ENCODE measurements at regions not wholly inside any gene's neighbourhood (a gene's known extent, or its start where the extent isn't known, plus 50 kb on each side); places are given as distances from the start of the nearest gene placed in this dataset.

- Histone ChIP-seq H3K4me3 (ENCODE audit: low read depth, low read length) (no peak overlapping the region), H3K27ac (no peak overlapping the region), H3K36me3 (replicated peaks) (no peaks in the 10 kb centered on the region), H3K27me3 (replicated peaks) (peaks cover 5% of the 10 kb centered on the region)
- in situ Hi-C loops (cut with HindIII; ENCODE audit: low pct_ligation_motif_present, low sequenced_read_pairs) = no loop called here
- DNase-seq = no peak
- no peak for TF ChIP-seq CTCF (IDR thresholded peaks at IDR 0.05; ENCODE audit: low read depth, low read length, missing control alignments)
Observed at GRCh38 chr10:78648256-78648860, 420.4 kb upstream of the ZMIZ1 start.

GRCh38 chr10:78649429-78649828, 419.3 kb upstream of the ZMIZ1 start:
- no peak for TF ChIP-seq CTCF (IDR thresholded peaks at IDR 0.05; ENCODE audit: low read depth, low read length, missing control alignments)
- Histone ChIP-seq H3K27me3 (replicated peaks) (peaks cover 8% of the 10 kb centered on the region), H3K27ac (no peak overlapping the region), H3K36me3 (replicated peaks) (no peaks in the 10 kb centered on the region), H3K4me3 (ENCODE audit: low read depth, low read length) (no peak overlapping the region)
- no peak for DNase-seq
- in situ Hi-C loops (cut with HindIII; ENCODE audit: low pct_ligation_motif_present, low sequenced_read_pairs) = no loop called here

GRCh38 chr10:78650122-78650521, 418.6 kb upstream of the ZMIZ1 start:
- DNase-seq = no peak
- Histone ChIP-seq H3K27ac (no peak overlapping the region), H3K27me3 (replicated peaks) (peaks cover 8% of the 10 kb centered on the region), H3K36me3 (replicated peaks) (no peaks in the 10 kb centered on the region), H3K4me3 (ENCODE audit: low read depth, low read length) (no peak overlapping the region)
- TF ChIP-seq CTCF (IDR thresholded peaks at IDR 0.05; ENCODE audit: low read depth, low read length, missing control alignments) = no peak
- in situ Hi-C loops (cut with HindIII; ENCODE audit: low pct_ligation_motif_present, low sequenced_read_pairs) = no loop called here

- in situ Hi-C loops (cut with HindIII; ENCODE audit: low pct_ligation_motif_present, low sequenced_read_pairs) = no loop called here
- Histone ChIP-seq H3K4me3 (ENCODE audit: low read depth, low read length) (no peak overlapping the region), H3K27ac (no peak overlapping the region), H3K27me3 (replicated peaks) (peaks cover 10% of the 10 kb centered on the region), H3K36me3 (replicated peaks) (no peaks in the 10 kb centered on the region)
- DNase-seq = no peak
- TF ChIP-seq CTCF (IDR thresholded peaks at IDR 0.05; ENCODE audit: low read depth, low read length, missing control alignments) = no peak
Observed at GRCh38 chr10:78651287-78651686, 417.5 kb upstream of the ZMIZ1 start.

- in situ Hi-C loops (cut with HindIII; ENCODE audit: low pct_ligation_motif_present, low sequenced_read_pairs) = no loop called here
Observed at GRCh38 chr10:78653555-78653954, 415.2 kb upstream of the ZMIZ1 start.

More at GRCh38 chr10:78653555-78653954, 415.2 kb upstream of the ZMIZ1 start:
- DNase-seq = no peak
- Histone ChIP-seq H3K27ac (no peak overlapping the region), H3K36me3 (replicated peaks) (no peaks in the 10 kb centered on the region), H3K4me3 (ENCODE audit: low read depth, low read length) (no peak overlapping the region), H3K27me3 (replicated peaks) (peaks cover 8% of the 10 kb centered on the region)
- no peak for TF ChIP-seq CTCF (IDR thresholded peaks at IDR 0.05; ENCODE audit: low read depth, low read length, missing control alignments)

Data from brain microvascular endothelial cell (primary cell).